A549 (cell line): ENCODE measurements at regions not wholly inside any gene's neighbourhood (a gene's known extent, or its start where the extent isn't known, plus 50 kb on each side); places are given as distances from the start of the nearest gene placed in this dataset.

Source experiments
- CTCF ChIP-seq: fragments of >200 bp; sonication (Bioruptor Twin); formaldehyde crosslinking; IDR thresholded peaks from 3 replicates; pipeline ENCODE4 v1.5.1; 2016
- EHMT2 ChIP-seq: fragments of 200-600 bp; sonication (generic); IDR thresholded peaks from 2 replicates; pipeline ENCODE4 v1.6.1; 2016; ENCODE audit warnings: antibody characterized with exemption, low read depth, mild to moderate bottlenecking, moderate library complexity
- MYC ChIP-seq: IDR thresholded peaks from 2 replicates; pipeline ENCODE4 v1.6.1; 2012; ENCODE audit warnings: mild to moderate bottlenecking, inconsistent platforms, low read length, improper control_type of control experiment, borderline replicate concordance
- NR3C1 ChIP-seq: fragments of >200 bp; sonication (Bioruptor Twin); formaldehyde crosslinking; IDR thresholded peaks from 3 replicates; pipeline ENCODE4 v1.6.1; 2017
- RARB ChIP-seq: fragments of 250-450 bp; sonication (Bioruptor Pico); IDR thresholded peaks from 2 replicates; pipeline ENCODE4 v1.8.0; 2021; ENCODE audit warnings: mild to moderate bottlenecking, moderate library complexity

DNA sequence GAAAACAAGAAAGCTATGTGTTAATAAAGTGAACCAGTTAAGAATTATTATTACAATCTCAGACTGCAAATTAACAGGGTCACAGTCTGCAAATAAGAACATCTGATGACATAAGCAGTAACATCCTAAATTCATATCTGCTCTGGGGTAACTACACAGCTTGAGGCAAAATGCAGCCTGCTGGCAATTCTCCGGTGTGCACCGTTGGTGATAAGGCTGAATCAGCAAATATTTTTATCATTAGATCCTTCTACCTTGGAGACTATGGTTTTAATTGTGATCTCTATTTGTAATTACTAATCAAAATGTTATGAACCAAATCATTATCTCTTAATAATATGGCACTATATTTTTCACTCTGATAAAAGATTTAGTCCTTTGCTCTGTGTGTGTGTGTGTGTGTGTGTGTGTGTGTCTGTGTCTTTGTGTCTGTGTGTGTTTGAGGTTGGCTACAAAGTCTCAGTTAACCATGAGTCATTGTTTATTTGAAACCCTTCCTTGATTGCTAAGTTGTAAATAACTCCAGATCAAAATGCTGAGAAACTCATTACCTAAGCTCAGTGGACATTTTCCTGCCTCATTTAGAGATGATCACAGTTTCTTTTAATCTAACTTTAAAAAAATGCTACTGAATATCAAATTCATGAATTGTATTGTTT, 442.6 kb downstream of the GXYLT1 start:
- TF ChIP-seq MYC = no peak
- TF ChIP-seq NR3C1 = no peak
- TF ChIP-seq EHMT2 = no peak
- no peak for TF ChIP-seq RARB (CRISPR knock-in tag)
- no peak for TF ChIP-seq CTCF
